Mononuclear cell (primary cell): ENCODE measurements at regions not wholly inside any gene's neighbourhood (a gene's known extent, or its start where the extent isn't known, plus 50 kb on each side); places are given as distances from the start of the nearest gene placed in this dataset.
"Not testable (repeated sequence)": the region's sequence is repeated elsewhere in the genome, so short reads cannot be mapped to it uniquely, and the experiment has no call there.

ENCODE experiments used
- H3K27me3 ChIP-seq: 2 replicates; pipeline ENCODE4 v1.6.0; 2011; ENCODE audit warnings: low read length, control low read depth; ENCODE audit not compliant: insufficient read depth
- H3K4me1 ChIP-seq: 2 replicates; pipeline ENCODE4 v1.5.1; 2011; ENCODE audit warnings: mild to moderate bottlenecking, low read length, control low read depth; ENCODE audit not compliant: insufficient read depth
- H3K4me3 ChIP-seq: 2 replicates; pipeline ENCODE4 v1.5.1; 2011; ENCODE audit warnings: mild to moderate bottlenecking, low read length, moderate library complexity
- H3K9me3 ChIP-seq: 2 replicates; pipeline ENCODE4 v1.5.1; 2011; ENCODE audit warnings: low read depth, mild to moderate bottlenecking, control low read depth, low read length

- Histone ChIP-seq H3K4me3 (no peak overlapping the region), H3K9me3 (no peaks in the 10 kb centered on the region), H3K27me3 (no peaks in the 10 kb centered on the region), H3K4me1 (no peaks in the 10 kb centered on the region)
These were observed 240.5 kb downstream of the GADD45G start for GRCh38 chr9:89845321-89845720.

- Histone ChIP-seq H3K9me3 (no peaks in the 10 kb centered on the region), H3K4me1 (no peaks in the 10 kb centered on the region), H3K27me3 (no peaks in the 10 kb centered on the region), H3K4me3 (no peak overlapping the region)
These were observed 241.1 kb downstream of the GADD45G start for GRCh38 chr9:89845862-89846261.

GRCh38 chr9:89848060-89849040 is 243.5 kb downstream of the GADD45G start:
- H3K27me3 ChIP-seq = no peaks in the 10 kb centered on the region
- no peaks in the 10 kb centered on the region for H3K9me3 ChIP-seq
- no peaks in the 10 kb centered on the region for H3K4me1 ChIP-seq
- no peak overlapping the region for H3K4me3 ChIP-seq

GRCh38 chr9:89849096-89849495 is 244.3 kb downstream of the GADD45G start:
- Histone ChIP-seq H3K9me3 (no peaks in the 10 kb centered on the region), H3K27me3 (no peaks in the 10 kb centered on the region), H3K4me1 (no peaks in the 10 kb centered on the region), H3K4me3 (no peak overlapping the region)

DNA sequence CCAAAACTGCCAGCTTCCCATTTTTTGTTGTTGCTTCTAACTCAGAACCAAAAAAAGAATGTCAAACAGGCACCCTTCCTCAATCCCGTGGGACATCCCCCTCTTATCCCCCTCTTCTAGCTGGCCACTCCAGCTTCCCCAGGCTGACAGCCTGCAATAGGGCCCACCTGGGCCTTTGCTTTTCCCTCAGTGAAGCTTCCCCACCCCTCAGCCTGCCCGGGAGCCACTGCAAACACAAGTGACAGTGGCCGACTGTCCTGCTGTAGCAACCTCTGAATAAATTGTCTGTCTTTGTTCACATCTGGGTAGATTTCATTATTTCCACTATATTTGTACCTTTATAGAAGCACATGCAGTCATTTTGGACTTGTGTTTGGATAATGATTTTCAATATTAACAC is 245.3 kb downstream of the GADD45G start:
- Histone ChIP-seq H3K27me3 (no peaks in the 10 kb centered on the region), H3K4me1 (no peaks in the 10 kb centered on the region), H3K4me3 (no peak overlapping the region), H3K9me3 (no peaks in the 10 kb centered on the region)

- no peak overlapping the region for H3K4me3 ChIP-seq
- H3K27me3 ChIP-seq = no peaks in the 10 kb centered on the region
- H3K4me1 ChIP-seq = no peaks in the 10 kb centered on the region
- H3K9me3 ChIP-seq = no peaks in the 10 kb centered on the region
These were observed 246.0 kb downstream of the GADD45G start for GRCh38 chr9:89850631-89851325.

GRCh38 chr9:89853161-89853560 is 248.3 kb downstream of the GADD45G start:
- H3K4me3 ChIP-seq = no peak overlapping the region
- no peaks in the 10 kb centered on the region for H3K9me3 ChIP-seq
- H3K27me3 ChIP-seq = no peaks in the 10 kb centered on the region
- H3K4me1 ChIP-seq = no peaks in the 10 kb centered on the region

GRCh38 chr9:89853931-89854330 is 249.1 kb downstream of the GADD45G start:
- H3K4me1 ChIP-seq = no peaks in the 10 kb centered on the region
- no peaks in the 10 kb centered on the region for H3K27me3 ChIP-seq
- H3K9me3 ChIP-seq = no peaks in the 10 kb centered on the region
- H3K4me3 ChIP-seq = no peak overlapping the region

DNA sequence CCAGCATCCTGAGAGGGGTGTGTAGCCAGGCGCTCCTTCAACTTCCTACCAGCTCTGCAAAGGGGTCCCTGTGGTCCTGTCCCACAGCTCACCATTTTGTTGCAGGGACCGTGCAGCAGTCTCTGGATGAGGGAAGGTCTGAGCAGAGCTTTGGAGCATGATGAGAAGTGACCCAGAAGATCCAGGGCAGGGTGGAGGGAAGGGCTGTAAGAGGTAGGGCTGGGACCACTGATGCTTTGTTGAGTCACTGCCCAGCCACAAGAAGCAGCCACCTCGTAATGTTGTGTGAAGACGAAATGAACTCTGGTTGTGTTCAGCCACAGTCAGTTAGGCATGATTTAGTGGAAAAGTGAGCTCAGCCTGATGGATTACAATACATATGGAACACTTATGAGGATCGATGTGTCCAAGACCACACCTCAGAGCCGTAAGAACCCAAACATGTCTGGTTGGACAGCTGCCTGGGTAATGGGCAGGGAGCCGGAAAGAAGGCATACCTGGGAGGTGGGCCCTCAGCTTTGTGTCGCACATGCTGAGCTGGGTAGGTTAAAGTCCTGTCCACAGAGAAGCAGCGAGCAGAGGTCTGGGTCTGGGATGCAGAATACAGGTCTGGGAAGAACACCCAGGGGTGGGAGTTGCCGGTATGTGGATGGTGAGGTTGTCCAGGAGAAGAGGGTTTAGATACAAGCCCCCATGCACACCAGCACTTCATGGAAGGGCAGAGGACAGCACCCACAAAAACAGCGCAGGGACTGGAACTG is 250.1 kb downstream of the GADD45G start:
- Histone ChIP-seq H3K27me3 (no peaks in the 10 kb centered on the region), H3K9me3 (no peaks in the 10 kb centered on the region), H3K4me1 (no peaks in the 10 kb centered on the region), H3K4me3 (no peak overlapping the region)

- not testable (repeated sequence) for H3K9me3 ChIP-seq, H3K4me1 ChIP-seq, H3K4me3 ChIP-seq, H3K27me3 ChIP-seq
These were observed 251.5 kb downstream of the GADD45G start for GRCh38 chr9:89856296-89856695.

DNA sequence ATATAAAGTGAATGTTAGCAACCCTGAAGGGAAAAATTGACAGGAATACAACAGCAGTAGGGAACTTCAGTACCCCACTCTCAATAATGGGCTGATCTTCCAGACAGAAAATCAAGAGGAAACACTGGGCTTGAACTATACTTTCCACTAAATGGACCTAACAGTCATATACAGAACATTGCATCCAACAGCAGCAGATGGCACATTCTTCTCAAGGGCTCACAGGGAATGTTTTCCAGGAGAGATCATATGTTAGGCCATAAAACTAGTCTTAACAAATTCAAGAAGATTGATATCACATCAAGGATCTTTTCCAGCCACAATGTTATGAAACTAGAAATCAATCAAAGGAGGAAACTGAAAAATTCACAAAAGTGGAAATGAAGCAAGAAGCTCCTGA is 252.1 kb downstream of the GADD45G start:
- H3K4me3 ChIP-seq, H3K4me1 ChIP-seq, H3K9me3 ChIP-seq, H3K27me3 ChIP-seq: not testable (repeated sequence)

DNA sequence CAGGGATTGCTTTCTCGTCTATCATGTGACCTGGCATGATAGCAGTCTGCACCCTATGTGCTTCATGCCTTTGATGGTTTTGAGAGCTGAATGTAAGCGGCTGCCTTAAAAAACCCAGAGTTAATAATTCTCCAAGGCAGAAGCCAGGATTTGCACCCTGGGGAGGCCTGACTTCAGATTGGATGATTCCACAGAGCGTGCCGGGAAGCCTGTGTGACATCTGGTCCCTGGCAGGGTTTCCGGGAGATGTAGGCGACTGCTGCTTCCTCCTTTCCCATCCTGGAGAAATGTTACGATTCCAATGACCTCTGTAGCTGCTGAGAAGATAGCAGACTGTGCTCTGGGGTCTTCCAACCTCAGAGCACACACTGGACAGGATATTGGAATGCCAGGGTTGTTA is 255.0 kb downstream of the GADD45G start:
- H3K27me3 ChIP-seq, H3K9me3 ChIP-seq, H3K4me1 ChIP-seq, H3K4me3 ChIP-seq: not testable (repeated sequence)

- H3K27me3 ChIP-seq, H3K4me1 ChIP-seq, H3K4me3 ChIP-seq, H3K9me3 ChIP-seq: not testable (repeated sequence)
These were observed 256.6 kb downstream of the GADD45G start for GRCh38 chr9:89861371-89861770.

DNA sequence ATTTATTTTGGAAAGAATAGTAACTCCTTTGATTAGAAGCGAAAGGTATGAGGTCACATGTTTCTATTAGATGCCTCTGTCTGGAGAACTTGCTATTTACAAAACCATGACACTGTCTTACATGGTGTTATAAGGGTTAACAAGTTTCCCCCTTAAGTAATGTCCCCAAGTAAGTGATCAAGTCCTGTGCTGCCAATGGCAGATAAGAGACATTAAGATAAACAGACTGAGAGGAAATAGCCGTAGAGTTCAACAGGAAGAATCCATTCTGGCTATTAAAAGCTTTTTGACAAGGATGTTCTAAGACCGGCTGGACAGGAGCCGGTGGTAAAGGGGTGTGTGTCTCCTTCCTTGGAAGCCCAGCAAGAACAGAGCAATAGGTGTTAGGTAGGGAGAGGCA is 257.5 kb downstream of the GADD45G start:
- no peaks in the 10 kb centered on the region for H3K4me1 ChIP-seq
- no peak overlapping the region for H3K4me3 ChIP-seq
- no peaks in the 10 kb centered on the region for H3K27me3 ChIP-seq
- H3K9me3 ChIP-seq = no peaks in the 10 kb centered on the region

- H3K4me3 ChIP-seq = no peak overlapping the region
- no peaks in the 10 kb centered on the region for H3K4me1 ChIP-seq
- no peaks in the 10 kb centered on the region for H3K27me3 ChIP-seq
- H3K9me3 ChIP-seq = no peaks in the 10 kb centered on the region
These were observed 258.3 kb downstream of the GADD45G start for GRCh38 chr9:89863141-89863540.
